OCI-LY3 (cell line): ENCODE measurements at regions not wholly inside any gene's neighbourhood (a gene's known extent, or its start where the extent isn't known, plus 50 kb on each side); places are given as distances from the start of the nearest gene placed in this dataset.

ENCODE experiments used
- EZH2phosphoT487 ChIP-seq: fragments of 200-600 bp; shearing (Covaris generic); IDR thresholded peaks from 2 replicates; pipeline ENCODE4 v1.6.1; 2018; ENCODE audit warnings: antibody characterized with exemption, mixed run types, low read depth
- TF ChIP-seq, protein P1 (sequence below): fragments of 200-600, 300-600 bp; sonication (generic); IDR thresholded peaks from 2 replicates; pipeline ENCODE4 v1.5.1; 2014; ENCODE audit warnings: antibody characterized with exemption, low read length, low read depth

DNA sequence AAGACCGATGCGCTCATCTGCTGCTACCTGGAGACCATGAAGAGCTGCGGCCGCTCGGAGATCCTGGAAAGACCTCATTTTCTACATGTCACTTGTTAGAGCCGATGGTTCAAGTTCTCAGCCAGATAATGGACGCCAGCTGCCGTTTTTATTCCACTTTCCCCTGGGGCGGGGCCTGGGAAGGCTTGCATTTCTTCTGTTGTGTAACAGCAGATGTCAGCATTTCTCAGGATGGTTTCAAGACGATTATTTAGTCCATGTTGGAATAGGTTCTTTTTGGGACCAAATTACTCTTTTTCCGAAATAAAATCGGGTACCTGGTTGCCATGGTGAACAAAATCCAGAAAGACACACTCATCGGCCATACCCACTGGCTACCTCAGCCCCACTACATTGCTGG lies 1418.3 kb downstream of the CDH11 start:
- TF ChIP-seq, protein P1, sequence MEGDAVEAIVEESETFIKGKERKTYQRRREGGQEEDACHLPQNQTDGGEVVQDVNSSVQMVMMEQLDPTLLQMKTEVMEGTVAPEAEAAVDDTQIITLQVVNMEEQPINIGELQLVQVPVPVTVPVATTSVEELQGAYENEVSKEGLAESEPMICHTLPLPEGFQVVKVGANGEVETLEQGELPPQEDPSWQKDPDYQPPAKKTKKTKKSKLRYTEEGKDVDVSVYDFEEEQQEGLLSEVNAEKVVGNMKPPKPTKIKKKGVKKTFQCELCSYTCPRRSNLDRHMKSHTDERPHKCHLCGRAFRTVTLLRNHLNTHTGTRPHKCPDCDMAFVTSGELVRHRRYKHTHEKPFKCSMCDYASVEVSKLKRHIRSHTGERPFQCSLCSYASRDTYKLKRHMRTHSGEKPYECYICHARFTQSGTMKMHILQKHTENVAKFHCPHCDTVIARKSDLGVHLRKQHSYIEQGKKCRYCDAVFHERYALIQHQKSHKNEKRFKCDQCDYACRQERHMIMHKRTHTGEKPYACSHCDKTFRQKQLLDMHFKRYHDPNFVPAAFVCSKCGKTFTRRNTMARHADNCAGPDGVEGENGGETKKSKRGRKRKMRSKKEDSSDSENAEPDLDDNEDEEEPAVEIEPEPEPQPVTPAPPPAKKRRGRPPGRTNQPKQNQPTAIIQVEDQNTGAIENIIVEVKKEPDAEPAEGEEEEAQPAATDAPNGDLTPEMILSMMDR, result no peak
- no peak for TF ChIP-seq EZH2phosphoT487
